ENCODE measurements at regions not wholly inside any gene's neighbourhood (a gene's known extent, or its start where the extent isn't known, plus 50 kb on each side); places are given as distances from the start of the nearest gene placed in this dataset.

GRCh38 chr6:147833607-147834006 is 325.1 kb downstream of the SAMD5 start:
- H3K9ac ChIP-seq (ENCODE audit: low read length): no peak overlapping the region
- H3K4me2 ChIP-seq (ENCODE audit: low read length): no peak overlapping the region
- H3K27ac Mint-ChIP-seq (ENCODE audit: unreplicated experiment): no peak overlapping the region
- TF ChIP-seq CTCF (IDR thresholded peaks at IDR 0.05; ENCODE audit: insufficient read depth, low read depth, low read length) (no peak), EZH2 (IDR thresholded peaks at IDR 0.05; ENCODE audit: insufficient read depth, low read length) (no peak)
- H3K4me1 ChIP-seq (ENCODE audit: insufficient read depth, low read length): no peaks in the 10 kb centered on the region
- H4K20me1 ChIP-seq (ENCODE audit: insufficient read depth, low read length): no peaks in the 10 kb centered on the region
- H3K36me3 Mint-ChIP-seq (ENCODE audit: low read depth, unreplicated experiment): no peaks in the 10 kb centered on the region
- no peak overlapping the region for H3K27ac ChIP-seq (ENCODE audit: low read depth, low read length)
- no peaks in the 10 kb centered on the region for H3K9me3 Mint-ChIP-seq (ENCODE audit: unreplicated experiment)
- no peak overlapping the region for H3K4me3 Mint-ChIP-seq (ENCODE audit: unreplicated experiment)
- H3K27me3 ChIP-seq (ENCODE audit: insufficient read depth, low read length): no peaks in the 10 kb centered on the region
- no peak overlapping the region for H3K4me3 ChIP-seq (ENCODE audit: insufficient read depth, low read depth, low read length)
- no peak for FAIRE-seq
- no peaks in the 10 kb centered on the region for H3K27me3 Mint-ChIP-seq (ENCODE audit: low read depth, unreplicated experiment)
- H2AFZ ChIP-seq (ENCODE audit: low read depth, low read length): no peak overlapping the region
- no peaks in the 10 kb centered on the region for H3K4me1 Mint-ChIP-seq (ENCODE audit: low read depth, unreplicated experiment)
- DNase-seq (ENCODE audit: low read depth): no peak
- H3K9me3 ChIP-seq (ENCODE audit: insufficient read depth, low read depth, low read length): no peaks in the 10 kb centered on the region
- no peaks in the 10 kb centered on the region for H3K36me3 ChIP-seq (ENCODE audit: insufficient read depth, low read length)
- no peaks in the 10 kb centered on the region for H3K79me2 ChIP-seq (ENCODE audit: insufficient read depth, low read length)

GRCh38 chr6:147834084-147834776 is 325.7 kb downstream of the SAMD5 start:
- no peak overlapping the region for H2AFZ ChIP-seq (ENCODE audit: low read depth, low read length)
- no peaks in the 10 kb centered on the region for H3K36me3 ChIP-seq (ENCODE audit: insufficient read depth, low read length)
- H3K4me1 ChIP-seq (ENCODE audit: insufficient read depth, low read length): no peaks in the 10 kb centered on the region
- TF ChIP-seq EZH2 (IDR thresholded peaks at IDR 0.05; ENCODE audit: insufficient read depth, low read length): no peak
- TF ChIP-seq CTCF (IDR thresholded peaks at IDR 0.05; ENCODE audit: insufficient read depth, low read depth, low read length): no peak
- H4K20me1 ChIP-seq (ENCODE audit: insufficient read depth, low read length): no peaks in the 10 kb centered on the region
- H3K4me1 Mint-ChIP-seq (ENCODE audit: low read depth, unreplicated experiment): no peaks in the 10 kb centered on the region
- H3K79me2 ChIP-seq (ENCODE audit: insufficient read depth, low read length): no peaks in the 10 kb centered on the region
- FAIRE-seq (no peak), DNase-seq (ENCODE audit: low read depth) (no peak)
- no peak overlapping the region for H3K27ac ChIP-seq (ENCODE audit: low read depth, low read length)
- H3K27me3 ChIP-seq (ENCODE audit: insufficient read depth, low read length): no peaks in the 10 kb centered on the region
- peaks cover 1% of the 10 kb centered on the region for H3K27me3 Mint-ChIP-seq (ENCODE audit: low read depth, unreplicated experiment)
- no peak overlapping the region for H3K4me3 ChIP-seq (ENCODE audit: insufficient read depth, low read depth, low read length)
- no peak overlapping the region for H3K4me2 ChIP-seq (ENCODE audit: low read length)
- H3K36me3 Mint-ChIP-seq (ENCODE audit: low read depth, unreplicated experiment): no peaks in the 10 kb centered on the region
- H3K9me3 Mint-ChIP-seq (ENCODE audit: unreplicated experiment): no peaks in the 10 kb centered on the region
- no peak overlapping the region for H3K27ac Mint-ChIP-seq (ENCODE audit: unreplicated experiment)
- no peak overlapping the region for H3K4me3 Mint-ChIP-seq (ENCODE audit: unreplicated experiment)
- no peak overlapping the region for H3K9ac ChIP-seq (ENCODE audit: low read length)
- H3K9me3 ChIP-seq (ENCODE audit: insufficient read depth, low read depth, low read length): no peaks in the 10 kb centered on the region

- H3K4me1 ChIP-seq (ENCODE audit: insufficient read depth, low read length): no peaks in the 10 kb centered on the region
- Mint-ChIP-seq H3K36me3 (ENCODE audit: low read depth, unreplicated experiment) (no peaks in the 10 kb centered on the region), H3K4me1 (ENCODE audit: low read depth, unreplicated experiment) (no peaks in the 10 kb centered on the region)
These were observed 329.1 kb downstream of the SAMD5 start for GRCh38 chr6:147837540-147837939.

More at GRCh38 chr6:147837540-147837939, 329.1 kb downstream of the SAMD5 start:
- Mint-ChIP-seq H3K27ac (ENCODE audit: unreplicated experiment) (no peak overlapping the region), H3K27me3 (ENCODE audit: low read depth, unreplicated experiment) (peaks cover 1% of the 10 kb centered on the region), H3K4me3 (ENCODE audit: unreplicated experiment) (no peak overlapping the region), H3K9me3 (ENCODE audit: unreplicated experiment) (no peaks in the 10 kb centered on the region)
- H3K9me3 ChIP-seq (ENCODE audit: insufficient read depth, low read depth, low read length): no peaks in the 10 kb centered on the region
- no peak overlapping the region for H3K9ac ChIP-seq (ENCODE audit: low read length)
- TF ChIP-seq EZH2 (IDR thresholded peaks at IDR 0.05; ENCODE audit: insufficient read depth, low read length): no peak
- no peak for TF ChIP-seq CTCF (IDR thresholded peaks at IDR 0.05; ENCODE audit: insufficient read depth, low read depth, low read length)
- no peaks in the 10 kb centered on the region for H3K36me3 ChIP-seq (ENCODE audit: insufficient read depth, low read length)
- H2AFZ ChIP-seq (ENCODE audit: low read depth, low read length): no peak overlapping the region
- H3K4me2 ChIP-seq (ENCODE audit: low read length): no peak overlapping the region
- H3K4me3 ChIP-seq (ENCODE audit: insufficient read depth, low read depth, low read length): no peak overlapping the region
- FAIRE-seq: no peak
- no peak for DNase-seq (ENCODE audit: low read depth)
- H4K20me1 ChIP-seq (ENCODE audit: insufficient read depth, low read length): no peaks in the 10 kb centered on the region
- H3K27ac ChIP-seq (ENCODE audit: low read depth, low read length): no peak overlapping the region
- no peaks in the 10 kb centered on the region for H3K27me3 ChIP-seq (ENCODE audit: insufficient read depth, low read length)
- H3K79me2 ChIP-seq (ENCODE audit: insufficient read depth, low read length): no peaks in the 10 kb centered on the region

Measured in astrocyte (in vitro differentiated cells and primary cell).